ENCODE measurements at regions not wholly inside any gene's neighbourhood (a gene's known extent, or its start where the extent isn't known, plus 50 kb on each side); places are given as distances from the start of the nearest gene placed in this dataset.

DNA sequence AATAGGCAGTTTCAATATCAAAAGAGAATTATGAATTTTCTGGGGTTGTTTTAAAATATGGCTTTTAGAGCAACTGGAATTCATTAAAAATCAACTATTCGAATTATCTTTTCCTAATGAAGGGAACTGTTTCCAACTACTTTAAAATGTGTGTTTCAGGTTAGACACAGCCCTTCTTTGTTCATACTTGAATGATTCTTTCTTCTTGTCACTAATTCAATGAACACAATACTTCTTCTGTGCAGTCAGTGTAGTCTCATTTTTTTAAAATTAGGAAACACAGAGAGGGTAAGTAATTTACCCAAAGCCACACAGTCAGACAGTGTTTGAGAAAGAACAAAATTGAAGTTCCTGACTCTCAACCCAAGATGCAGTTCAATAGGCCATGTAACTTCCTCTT is 414.0 kb downstream of the CCDC91 start:
- TF ChIP-seq, protein P1, sequence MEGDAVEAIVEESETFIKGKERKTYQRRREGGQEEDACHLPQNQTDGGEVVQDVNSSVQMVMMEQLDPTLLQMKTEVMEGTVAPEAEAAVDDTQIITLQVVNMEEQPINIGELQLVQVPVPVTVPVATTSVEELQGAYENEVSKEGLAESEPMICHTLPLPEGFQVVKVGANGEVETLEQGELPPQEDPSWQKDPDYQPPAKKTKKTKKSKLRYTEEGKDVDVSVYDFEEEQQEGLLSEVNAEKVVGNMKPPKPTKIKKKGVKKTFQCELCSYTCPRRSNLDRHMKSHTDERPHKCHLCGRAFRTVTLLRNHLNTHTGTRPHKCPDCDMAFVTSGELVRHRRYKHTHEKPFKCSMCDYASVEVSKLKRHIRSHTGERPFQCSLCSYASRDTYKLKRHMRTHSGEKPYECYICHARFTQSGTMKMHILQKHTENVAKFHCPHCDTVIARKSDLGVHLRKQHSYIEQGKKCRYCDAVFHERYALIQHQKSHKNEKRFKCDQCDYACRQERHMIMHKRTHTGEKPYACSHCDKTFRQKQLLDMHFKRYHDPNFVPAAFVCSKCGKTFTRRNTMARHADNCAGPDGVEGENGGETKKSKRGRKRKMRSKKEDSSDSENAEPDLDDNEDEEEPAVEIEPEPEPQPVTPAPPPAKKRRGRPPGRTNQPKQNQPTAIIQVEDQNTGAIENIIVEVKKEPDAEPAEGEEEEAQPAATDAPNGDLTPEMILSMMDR (IDR thresholded peaks at IDR 0.05) = no peak
- TF ChIP-seq POLR2A (IDR thresholded peaks at IDR 0.05) = no peak

All from prostate gland (tissue), 2 donors.